Erythroblast (primary cell): ENCODE measurements at regions not wholly inside any gene's neighbourhood (a gene's known extent, or its start where the extent isn't known, plus 50 kb on each side); places are given as distances from the start of the nearest gene placed in this dataset.
"Not testable (repeated sequence)": the region's sequence is repeated elsewhere in the genome, so short reads cannot be mapped to it uniquely, and the experiment has no call there.

ENCODE experiments used
- GATA1 ChIP-seq: IDR thresholded peaks from 2 replicates; pipeline ENCODE4 v1.6.1; 2011; ENCODE audit warnings: low read depth, mild to moderate bottlenecking, control low read depth, low read length, moderate library complexity
- POLR2A ChIP-seq: IDR thresholded peaks from 2 replicates; pipeline ENCODE4 v1.6.1; 2011; ENCODE audit warnings: mild to moderate bottlenecking, low read length

DNA sequence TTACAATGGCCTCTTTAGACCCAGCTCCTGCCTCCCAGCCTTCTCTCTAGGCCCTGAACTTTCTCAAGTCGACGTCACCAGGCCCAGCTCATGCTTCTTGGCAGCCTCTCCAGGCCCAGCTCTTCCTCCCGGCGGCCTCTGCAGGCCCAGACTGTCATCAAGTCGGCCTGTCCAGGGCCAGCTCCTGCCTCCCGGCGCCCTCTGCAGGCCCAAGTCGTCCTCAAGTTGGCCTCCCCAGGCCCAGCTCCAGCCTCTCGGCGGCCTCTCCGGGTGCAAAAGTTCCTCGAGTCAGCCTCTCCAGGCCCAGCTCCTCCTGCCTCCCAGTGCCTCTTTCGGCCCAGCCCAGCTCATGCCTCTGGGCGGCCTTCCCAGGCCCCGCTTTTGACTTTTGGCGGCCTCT lies 158.1 kb upstream of the CDK13 start:
- not testable (repeated sequence) for TF ChIP-seq POLR2A, GATA1
